ENCODE measurements at regions not wholly inside any gene's neighbourhood (a gene's known extent, or its start where the extent isn't known, plus 50 kb on each side); places are given as distances from the start of the nearest gene placed in this dataset.
A peak's percentile ranks its signal among the peaks of the same experiment; 100 is the strongest.

- Histone ChIP-seq H3K4me3 (ENCODE audit: low read depth, low read length) (no peak overlapping the region), H3K27me3 (ENCODE audit: control insufficient read depth, insufficient read depth, low read length) (no peaks in the 10 kb centered on the region), H3K9me3 (ENCODE audit: control insufficient read depth, insufficient read depth, low read length) (no peaks in the 10 kb centered on the region), H3K36me3 (ENCODE audit: control insufficient read depth, insufficient read depth, low read length) (no peaks in the 10 kb centered on the region), H3K4me1 (ENCODE audit: control insufficient read depth, insufficient read depth, low read length) (no peaks in the 10 kb centered on the region), H3K27ac (ENCODE audit: low read depth, low read length) (no peak overlapping the region)
- no peak for DNase-seq (ENCODE audit: low read depth in 4 of 6, low spot score in 6 of 6)
- 94% methylated on average over 4 of the region's 4 CpGs for WGBS (ENCODE audit: insufficient coverage)
Measured at GRCh38 chr18:55073116-55073515, 113.9 kb upstream of the CCDC68 start.

- no peaks in the 10 kb centered on the region for H3K4me1 ChIP-seq (ENCODE audit: control insufficient read depth, insufficient read depth, low read length)
- no peak overlapping the region for H3K27ac ChIP-seq (ENCODE audit: low read depth, low read length)
- 91% methylated on average over 4 of the region's 4 CpGs for WGBS (ENCODE audit: insufficient coverage)
- no peaks in the 10 kb centered on the region for H3K36me3 ChIP-seq (ENCODE audit: control insufficient read depth, insufficient read depth, low read length)
- no peak overlapping the region for H3K4me3 ChIP-seq (ENCODE audit: low read depth, low read length)
- no peaks in the 10 kb centered on the region for H3K27me3 ChIP-seq (ENCODE audit: control insufficient read depth, insufficient read depth, low read length)
- H3K9me3 ChIP-seq (ENCODE audit: control insufficient read depth, insufficient read depth, low read length) = no peaks in the 10 kb centered on the region
- peak in 1 of 6 donors; percentile 63 for DNase-seq (ENCODE audit: low read depth in 4 of 6, low spot score in 6 of 6)
Measured at GRCh38 chr18:55072698-55073097, 113.4 kb upstream of the CCDC68 start.

GRCh38 chr18:55072181-55072580 lies 112.9 kb upstream of the CCDC68 start:
- H3K9me3 ChIP-seq (ENCODE audit: control insufficient read depth, insufficient read depth, low read length) = no peaks in the 10 kb centered on the region
- 0% methylated on average over 1 of the region's 2 CpGs for WGBS (ENCODE audit: insufficient coverage)
- H3K36me3 ChIP-seq (ENCODE audit: control insufficient read depth, insufficient read depth, low read length) = no peaks in the 10 kb centered on the region
- H3K4me3 ChIP-seq (ENCODE audit: low read depth, low read length) = no peak overlapping the region
- peak in 1 of 6 donors; percentile 84 for DNase-seq (ENCODE audit: low read depth in 4 of 6, low spot score in 6 of 6)
- no peaks in the 10 kb centered on the region for H3K4me1 ChIP-seq (ENCODE audit: control insufficient read depth, insufficient read depth, low read length)
- H3K27me3 ChIP-seq (ENCODE audit: control insufficient read depth, insufficient read depth, low read length) = no peaks in the 10 kb centered on the region
- no peak overlapping the region for H3K27ac ChIP-seq (ENCODE audit: low read depth, low read length)

GRCh38 chr18:55069497-55069896 lies 110.2 kb upstream of the CCDC68 start:
- no peak overlapping the region for H3K4me3 ChIP-seq (ENCODE audit: low read depth, low read length)
- H3K4me1 ChIP-seq (ENCODE audit: control insufficient read depth, insufficient read depth, low read length) = no peaks in the 10 kb centered on the region
- H3K36me3 ChIP-seq (ENCODE audit: control insufficient read depth, insufficient read depth, low read length) = no peaks in the 10 kb centered on the region
- no peaks in the 10 kb centered on the region for H3K27me3 ChIP-seq (ENCODE audit: control insufficient read depth, insufficient read depth, low read length)
- no peak for DNase-seq (ENCODE audit: low read depth in 4 of 6, low spot score in 6 of 6)
- no peak overlapping the region for H3K27ac ChIP-seq (ENCODE audit: low read depth, low read length)
- no peaks in the 10 kb centered on the region for H3K9me3 ChIP-seq (ENCODE audit: control insufficient read depth, insufficient read depth, low read length)
- 92% methylated on average over 2 of the region's 6 CpGs for WGBS (ENCODE audit: insufficient coverage)

- no peaks in the 10 kb centered on the region for H3K9me3 ChIP-seq (ENCODE audit: control insufficient read depth, insufficient read depth, low read length)
- no peaks in the 10 kb centered on the region for H3K36me3 ChIP-seq (ENCODE audit: control insufficient read depth, insufficient read depth, low read length)
- no peaks in the 10 kb centered on the region for H3K27me3 ChIP-seq (ENCODE audit: control insufficient read depth, insufficient read depth, low read length)
- WGBS (ENCODE audit: insufficient coverage) = no CpG with 5 or more reads among the region's 5 CpGs
- no peaks in the 10 kb centered on the region for H3K4me1 ChIP-seq (ENCODE audit: control insufficient read depth, insufficient read depth, low read length)
- H3K4me3 ChIP-seq (ENCODE audit: low read depth, low read length) = no peak overlapping the region
- no peak for DNase-seq (ENCODE audit: low read depth in 4 of 6, low spot score in 6 of 6)
- H3K27ac ChIP-seq (ENCODE audit: low read depth, low read length) = no peak overlapping the region
Measured at GRCh38 chr18:55064760-55065159, 105.5 kb upstream of the CCDC68 start.

GRCh38 chr18:55064073-55064472 lies 104.8 kb upstream of the CCDC68 start:
- H3K36me3 ChIP-seq (ENCODE audit: control insufficient read depth, insufficient read depth, low read length) = no peaks in the 10 kb centered on the region
- H3K4me1 ChIP-seq (ENCODE audit: control insufficient read depth, insufficient read depth, low read length) = no peaks in the 10 kb centered on the region
- no peak for DNase-seq (ENCODE audit: low read depth in 4 of 6, low spot score in 6 of 6)
- no peak overlapping the region for H3K4me3 ChIP-seq (ENCODE audit: low read depth, low read length)
- WGBS (ENCODE audit: insufficient coverage) = 100% methylated on average over 1 of the region's 4 CpGs
- H3K27ac ChIP-seq (ENCODE audit: low read depth, low read length) = no peak overlapping the region
- H3K9me3 ChIP-seq (ENCODE audit: control insufficient read depth, insufficient read depth, low read length) = no peaks in the 10 kb centered on the region
- no peaks in the 10 kb centered on the region for H3K27me3 ChIP-seq (ENCODE audit: control insufficient read depth, insufficient read depth, low read length)

- H3K36me3 ChIP-seq (ENCODE audit: control insufficient read depth, insufficient read depth, low read length) = no peaks in the 10 kb centered on the region
- no peak overlapping the region for H3K27ac ChIP-seq (ENCODE audit: low read depth, low read length)
- 45% methylated on average over 16 of the region's 24 CpGs for WGBS (ENCODE audit: insufficient coverage)
- H3K4me1 ChIP-seq (ENCODE audit: control insufficient read depth, insufficient read depth, low read length) = peaks cover 7% of the 10 kb centered on the region
- no peak overlapping the region for H3K4me3 ChIP-seq (ENCODE audit: low read depth, low read length)
- H3K27me3 ChIP-seq (ENCODE audit: control insufficient read depth, insufficient read depth, low read length) = no peaks in the 10 kb centered on the region
- DNase-seq (ENCODE audit: low read depth in 4 of 6, low spot score in 6 of 6) = peak; percentile 19 to 96 (median 28)
- H3K9me3 ChIP-seq (ENCODE audit: control insufficient read depth, insufficient read depth, low read length) = no peaks in the 10 kb centered on the region
Measured at GRCh38 chr18:55054021-55054990, 95.0 kb upstream of the CCDC68 start.

- no peak for DNase-seq (ENCODE audit: low read depth in 4 of 6, low spot score in 6 of 6)
- no peaks in the 10 kb centered on the region for H3K27me3 ChIP-seq (ENCODE audit: control insufficient read depth, insufficient read depth, low read length)
- H3K4me3 ChIP-seq (ENCODE audit: low read depth, low read length) = no peak overlapping the region
- no peaks in the 10 kb centered on the region for H3K36me3 ChIP-seq (ENCODE audit: control insufficient read depth, insufficient read depth, low read length)
- H3K4me1 ChIP-seq (ENCODE audit: control insufficient read depth, insufficient read depth, low read length) = no peaks in the 10 kb centered on the region
- H3K27ac ChIP-seq (ENCODE audit: low read depth, low read length) = no peak overlapping the region
- H3K9me3 ChIP-seq (ENCODE audit: control insufficient read depth, insufficient read depth, low read length) = no peaks in the 10 kb centered on the region
- WGBS (ENCODE audit: insufficient coverage) = 82% methylated on average over 2 of the region's 3 CpGs
Measured at GRCh38 chr18:55048892-55049291, 89.6 kb upstream of the CCDC68 start.

- H3K27me3 ChIP-seq (ENCODE audit: control insufficient read depth, insufficient read depth, low read length) = no peaks in the 10 kb centered on the region
- no peak overlapping the region for H3K4me3 ChIP-seq (ENCODE audit: low read depth, low read length)
- WGBS (ENCODE audit: insufficient coverage) = 100% methylated on average over 2 of the region's 2 CpGs
- H3K27ac ChIP-seq (ENCODE audit: low read depth, low read length) = no peak overlapping the region
- H3K4me1 ChIP-seq (ENCODE audit: control insufficient read depth, insufficient read depth, low read length) = no peaks in the 10 kb centered on the region
- H3K36me3 ChIP-seq (ENCODE audit: control insufficient read depth, insufficient read depth, low read length) = no peaks in the 10 kb centered on the region
- no peak for DNase-seq (ENCODE audit: low read depth in 4 of 6, low spot score in 6 of 6)
- H3K9me3 ChIP-seq (ENCODE audit: control insufficient read depth, insufficient read depth, low read length) = no peaks in the 10 kb centered on the region
Measured at GRCh38 chr18:55047546-55047945, 88.3 kb upstream of the CCDC68 start.

GRCh38 chr18:55041366-55041765 lies 82.1 kb upstream of the CCDC68 start:
- Histone ChIP-seq H3K9me3 (ENCODE audit: control insufficient read depth, insufficient read depth, low read length) (no peaks in the 10 kb centered on the region), H3K4me3 (ENCODE audit: low read depth, low read length) (no peak overlapping the region), H3K27me3 (ENCODE audit: control insufficient read depth, insufficient read depth, low read length) (no peaks in the 10 kb centered on the region), H3K4me1 (ENCODE audit: control insufficient read depth, insufficient read depth, low read length) (no peaks in the 10 kb centered on the region), H3K27ac (ENCODE audit: low read depth, low read length) (no peak overlapping the region), H3K36me3 (ENCODE audit: control insufficient read depth, insufficient read depth, low read length) (no peaks in the 10 kb centered on the region)
- no peak for DNase-seq (ENCODE audit: low read depth in 4 of 6, low spot score in 6 of 6)
- WGBS (ENCODE audit: insufficient coverage) = 100% methylated on average over 1 of the region's 1 CpG

Measured in spinal cord (tissue), 9 donors.